ENCODE measurements at regions not wholly inside any gene's neighbourhood (a gene's known extent, or its start where the extent isn't known, plus 50 kb on each side); places are given as distances from the start of the nearest gene placed in this dataset.

- TF ChIP-seq POLR2A (IDR thresholded peaks at IDR 0.05) (no peak), CTCF (IDR thresholded peaks at IDR 0.05) (no peak)
These were observed 164.7 kb downstream of the OLFM1 start for GRCh38 chr9:135251996-135252760.
